OCI-LY1 (cell line): ENCODE measurements at regions not wholly inside any gene's neighbourhood (a gene's known extent, or its start where the extent isn't known, plus 50 kb on each side); places are given as distances from the start of the nearest gene placed in this dataset.

Experiments used
- EZH2 ChIP-seq: fragments of 200-600 bp; sonication (generic), shearing (Covaris generic); IDR thresholded peaks from 2 replicates; pipeline ENCODE4 v1.8.0; 2017; ENCODE audit warnings: borderline replicate concordance, mixed run types, mild to moderate bottlenecking, antibody characterized with exemption, low read length, moderate library complexity, mixed read lengths
- TF ChIP-seq, protein P1 (sequence below): fragments of 200-600 bp; sonication (generic), shearing (Covaris generic); IDR thresholded peaks from 2 replicates; pipeline ENCODE4 v1.5.1; 2017; ENCODE audit warnings: mild to moderate bottlenecking, antibody characterized with exemption, low read length, moderate library complexity, mixed read lengths

DNA sequence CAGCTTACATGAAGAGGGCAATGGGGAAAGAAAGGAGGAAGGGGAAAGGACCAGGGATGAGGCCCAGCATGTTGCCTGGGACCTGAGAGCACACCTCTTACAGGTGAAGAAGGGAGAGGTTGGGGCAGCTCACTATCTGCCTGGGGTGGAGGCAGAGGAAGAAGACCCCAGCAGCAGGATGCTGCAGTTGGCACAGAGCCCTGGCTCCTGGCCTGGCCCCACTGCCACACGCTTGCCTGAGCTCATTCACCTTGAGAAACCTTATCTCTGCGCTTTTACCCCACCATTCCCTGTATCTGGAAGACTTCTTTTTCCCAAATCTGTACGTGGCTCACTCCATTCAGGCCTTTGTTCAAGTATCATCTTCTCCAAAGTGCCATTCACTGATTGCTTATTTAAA, 147.8 kb upstream of the TMEM72 start:
- TF ChIP-seq, protein P1, sequence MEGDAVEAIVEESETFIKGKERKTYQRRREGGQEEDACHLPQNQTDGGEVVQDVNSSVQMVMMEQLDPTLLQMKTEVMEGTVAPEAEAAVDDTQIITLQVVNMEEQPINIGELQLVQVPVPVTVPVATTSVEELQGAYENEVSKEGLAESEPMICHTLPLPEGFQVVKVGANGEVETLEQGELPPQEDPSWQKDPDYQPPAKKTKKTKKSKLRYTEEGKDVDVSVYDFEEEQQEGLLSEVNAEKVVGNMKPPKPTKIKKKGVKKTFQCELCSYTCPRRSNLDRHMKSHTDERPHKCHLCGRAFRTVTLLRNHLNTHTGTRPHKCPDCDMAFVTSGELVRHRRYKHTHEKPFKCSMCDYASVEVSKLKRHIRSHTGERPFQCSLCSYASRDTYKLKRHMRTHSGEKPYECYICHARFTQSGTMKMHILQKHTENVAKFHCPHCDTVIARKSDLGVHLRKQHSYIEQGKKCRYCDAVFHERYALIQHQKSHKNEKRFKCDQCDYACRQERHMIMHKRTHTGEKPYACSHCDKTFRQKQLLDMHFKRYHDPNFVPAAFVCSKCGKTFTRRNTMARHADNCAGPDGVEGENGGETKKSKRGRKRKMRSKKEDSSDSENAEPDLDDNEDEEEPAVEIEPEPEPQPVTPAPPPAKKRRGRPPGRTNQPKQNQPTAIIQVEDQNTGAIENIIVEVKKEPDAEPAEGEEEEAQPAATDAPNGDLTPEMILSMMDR, result no peak
- no peak for TF ChIP-seq EZH2
